H9 (cell line): ENCODE measurements at regions not wholly inside any gene's neighbourhood (a gene's known extent, or its start where the extent isn't known, plus 50 kb on each side); places are given as distances from the start of the nearest gene placed in this dataset.

Experiments used
- DNase-seq: peaks from one replicate; pipeline ENCODE4 v3.0.0-alpha.2; 2017
- H2AFZ ChIP-seq: one replicate; pipeline ENCODE4 v1.6.1; 2013; ENCODE audit warnings: mild to moderate bottlenecking, low read length, control low read depth, moderate library complexity
- H2AK5ac ChIP-seq: 2 replicates; pipeline ENCODE4 v1.6.1; 2013; ENCODE audit warnings: low read length, control low read depth, mixed read lengths; ENCODE audit not compliant: insufficient read length
- H2BK120ac ChIP-seq: one replicate; pipeline ENCODE4 v1.6.1; 2013; ENCODE audit warnings: low read depth, mild to moderate bottlenecking, low read length, control low read depth, inconsistent platforms; ENCODE audit not compliant: poor library complexity, severe bottlenecking
- H2BK12ac ChIP-seq: 2 replicates; pipeline ENCODE4 v1.6.1; 2013; ENCODE audit warnings: low read length, control low read depth, mixed read lengths, low read depth; ENCODE audit not compliant: insufficient read length
- H2BK15ac ChIP-seq: 2 replicates; pipeline ENCODE4 v1.6.1; 2013; ENCODE audit warnings: low read depth, low read length, control low read depth
- H2BK20ac ChIP-seq: one replicate; pipeline ENCODE4 v1.6.1; 2013; ENCODE audit warnings: low read depth, mild to moderate bottlenecking, low read length, control low read depth, inconsistent platforms; ENCODE audit not compliant: poor library complexity, severe bottlenecking
- H2BK5ac ChIP-seq: 2 replicates; pipeline ENCODE4 v1.6.1; 2013; ENCODE audit warnings: low read length, control low read depth, mixed read lengths; ENCODE audit not compliant: insufficient read length
- H3K14ac ChIP-seq: 2 replicates; pipeline ENCODE4 v1.6.1; 2013; ENCODE audit warnings: low read length, control low read depth; ENCODE audit not compliant: insufficient read depth
- H3K18ac ChIP-seq: 2 replicates; pipeline ENCODE4 v1.6.1; 2013; ENCODE audit warnings: low read depth, mild to moderate bottlenecking, mixed read lengths, low read length, control low read depth; ENCODE audit not compliant: insufficient read length
- H3K23ac ChIP-seq: 2 replicates; pipeline ENCODE4 v1.6.1; 2013; ENCODE audit warnings: low read length, control low read depth, mixed read lengths, low read depth; ENCODE audit not compliant: insufficient read length
- H3K23me2 ChIP-seq: 2 replicates; pipeline ENCODE4 v1.6.1; 2013; ENCODE audit warnings: low read depth, mild to moderate bottlenecking, mixed read lengths, low read length, control low read depth; ENCODE audit not compliant: insufficient read length, poor library complexity, severe bottlenecking
- H3K27ac ChIP-seq: 2 replicates; pipeline ENCODE4 v1.5.1; 2013; ENCODE audit warnings: low read length, control low read depth, mixed read lengths, low read depth; ENCODE audit not compliant: insufficient read length
- H3K27me3 ChIP-seq: 2 replicates; pipeline ENCODE4 v1.6.1; 2013; ENCODE audit warnings: low read length, control low read depth, inconsistent platforms; ENCODE audit not compliant: insufficient read depth
- H3K4ac ChIP-seq: 2 replicates; pipeline ENCODE4 v1.6.1; 2013; ENCODE audit warnings: low read depth, mild to moderate bottlenecking, control low read depth, inconsistent platforms, low read length, moderate library complexity
- H3K4me1 ChIP-seq: 2 replicates; pipeline ENCODE4 v1.6.1; 2013; ENCODE audit warnings: low read length, control low read depth, inconsistent platforms; ENCODE audit not compliant: insufficient read depth
- H3K4me2 ChIP-seq: 2 replicates; pipeline ENCODE4 v1.6.1; 2013; ENCODE audit warnings: low read length, control low read depth, mixed read lengths; ENCODE audit not compliant: insufficient read length, insufficient read depth
- H3K56ac ChIP-seq: 2 replicates; pipeline ENCODE4 v1.6.1; 2013; ENCODE audit warnings: low read depth, mild to moderate bottlenecking, mixed read lengths, low read length, control low read depth; ENCODE audit not compliant: insufficient read length
- H3K79me1 ChIP-seq: 2 replicates; pipeline ENCODE4 v1.6.1; 2013; ENCODE audit warnings: low read depth, mild to moderate bottlenecking, moderate library complexity, low read length, control low read depth, inconsistent platforms; ENCODE audit not compliant: insufficient read depth, poor library complexity, severe bottlenecking
- H3K79me2 ChIP-seq: 2 replicates; pipeline ENCODE4 v1.6.1; 2013; ENCODE audit warnings: low read length, control low read depth, inconsistent platforms; ENCODE audit not compliant: insufficient read depth
- H3K9ac ChIP-seq: 2 replicates; pipeline ENCODE4 v1.6.1; 2013; ENCODE audit warnings: low read length, control low read depth, mixed read lengths; ENCODE audit not compliant: insufficient read length; ENCODE audit errors: extremely low read depth
- H3K9me3 ChIP-seq: one replicate; pipeline ENCODE4 v1.6.1; 2013; ENCODE audit warnings: low read depth, low read length, inconsistent platforms; ENCODE audit not compliant: control insufficient read depth
- H3T11ph ChIP-seq: one replicate; pipeline ENCODE4 v1.6.1; 2013; ENCODE audit warnings: mild to moderate bottlenecking, low read length, control low read depth, inconsistent platforms
- H4K20me1 ChIP-seq: one replicate; pipeline ENCODE4 v1.6.1; 2013; ENCODE audit not compliant: control insufficient read depth, insufficient read length, insufficient read depth
- H4K5ac ChIP-seq: 2 replicates; pipeline ENCODE4 v1.6.1; 2013; ENCODE audit warnings: low read depth, mild to moderate bottlenecking, mixed read lengths, low read length, control low read depth; ENCODE audit not compliant: insufficient read length
- H4K8ac ChIP-seq: replicated peaks from 2 replicates; pipeline ENCODE4 v1.6.1; 2013; ENCODE audit warnings: low read length, control low read depth, mixed read lengths, low read depth; ENCODE audit not compliant: insufficient read length
- H4K91ac ChIP-seq: 2 replicates; pipeline ENCODE4 v1.6.1; 2013; ENCODE audit warnings: low read depth, mild to moderate bottlenecking, moderate library complexity, mixed read lengths, low read length, control low read depth; ENCODE audit not compliant: insufficient read length
- H3K27ac Mint-ChIP-seq, 3 experiments: 2 replicates in 2 of 3; 3 replicates in 1 of 3; pipeline ENCODE4 v1.8.0; 2020 to 2021; ENCODE audit warnings: mixed read lengths in 3 of 3, mild to moderate bottlenecking in 1 of 3, moderate library complexity in 1 of 3
- H3K27me3 Mint-ChIP-seq: 2 replicates; pipeline ENCODE4 v1.8.0; 2021; ENCODE audit warnings: low read depth, mild to moderate bottlenecking, moderate library complexity, mixed read lengths
- H3K36me3 Mint-ChIP-seq, 3 experiments: 2 replicates in 2 of 3; 3 replicates in 1 of 3; pipeline ENCODE4 v1.8.0; 2020 to 2021; ENCODE audit warnings: low read depth in 3 of 3, mixed read lengths in 3 of 3; ENCODE audit not compliant: insufficient read depth in 1 of 3
- H3K4me1 Mint-ChIP-seq, 2 experiments: 2 replicates each; pipeline ENCODE4 v1.8.0; 2020; ENCODE audit warnings: mixed read lengths in 2 of 2
- H3K4me3 Mint-ChIP-seq, 2 experiments: 2 replicates in 1 of 2; 3 replicates in 1 of 2; pipeline ENCODE4 v1.8.0; 2020 to 2021; ENCODE audit warnings: mild to moderate bottlenecking in 2 of 2, mixed read lengths in 2 of 2, moderate library complexity in 1 of 2
- H3K9me3 Mint-ChIP-seq, 2 experiments: 2 replicates in 1 of 2; 3 replicates in 1 of 2; pipeline ENCODE4 v1.8.0; 2020; ENCODE audit warnings: mild to moderate bottlenecking in 2 of 2, mixed read lengths in 2 of 2, moderate library complexity in 1 of 2
- CTCF ChIP-seq: fragments of 200-600 bp; sonication (generic); conservative IDR thresholded peaks from 3 replicates; pipeline ENCODE4 v1.8.0; 2021; ENCODE audit warnings: antibody characterized with exemption, mild to moderate bottlenecking
- WGBS: extraction: QIAGEN DNeasy Blood & Tissue Kit; methylation state at CpG from one replicate; pipeline ENCODE4 v1.1.7; 2013; ENCODE audit warnings: missing lambda C conversion rate, low lambda C conversion rate, mixed read lengths; ENCODE audit not compliant: insufficient read length; ENCODE audit errors: extremely low coverage; 5-methylcytosine and 5-hydroxymethylcytosine counted together

- H2AFZ ChIP-seq: no peak overlapping the region
- H3K9me3 ChIP-seq: no peaks in the 10 kb centered on the region
- no peak overlapping the region for H3K23ac ChIP-seq
- H2BK12ac ChIP-seq: no peak overlapping the region
- no peak overlapping the region for H3K14ac ChIP-seq
- no peaks in the 10 kb centered on the region for H4K20me1 ChIP-seq
- H3K79me1 ChIP-seq: no peaks in the 10 kb centered on the region
- H3K4me2 ChIP-seq: no peak overlapping the region
- no peak overlapping the region for H3K18ac ChIP-seq
- no peak overlapping the region for H2BK15ac ChIP-seq
- H2BK120ac ChIP-seq: no peak overlapping the region
- H3K36me3 Mint-ChIP-seq: peaks cover 7 to 9% (median 7%) of the 10 kb centered on the region in 3 experiments
- no peaks in the 10 kb centered on the region for H3K4me1 ChIP-seq
- no peak overlapping the region for H3K27ac Mint-ChIP-seq
- no peak overlapping the region for H3K27ac ChIP-seq
- no peak overlapping the region for H2BK5ac ChIP-seq
- WGBS: no CpG with 5 or more reads among the region's 2 CpGs
- H3K79me2 ChIP-seq: no peaks in the 10 kb centered on the region
- H4K5ac ChIP-seq: no peak overlapping the region
- peaks cover 7% of the 10 kb centered on the region in 2 experiments for H3K4me1 Mint-ChIP-seq
- no peak overlapping the region for H2AK5ac ChIP-seq
- H3T11ph ChIP-seq: no peak overlapping the region
- H3K56ac ChIP-seq: no peak overlapping the region
- no peak for DNase-seq
- no peak overlapping the region for H4K8ac ChIP-seq
- H3K27me3 Mint-ChIP-seq: no peaks in the 10 kb centered on the region; the same call in 1 of the 2 replicates
- H3K9ac ChIP-seq: no peak overlapping the region
- H3K4ac ChIP-seq: no peak overlapping the region
- peaks cover 10 to 11% of the 10 kb centered on the region in 2 experiments for H3K9me3 Mint-ChIP-seq
- no peak overlapping the region for H2BK20ac ChIP-seq
- H4K91ac ChIP-seq: no peak overlapping the region
- TF ChIP-seq CTCF: no peak
- no peaks in the 10 kb centered on the region for H3K23me2 ChIP-seq
- H3K27me3 ChIP-seq: no peaks in the 10 kb centered on the region
- H3K4me3 Mint-ChIP-seq: no peak overlapping the region
Observed at GRCh38 chr4:38333219-38333618, 330.8 kb upstream of the KLF3 start.
